Keratinocyte (primary cell): ENCODE measurements at regions not wholly inside any gene's neighbourhood (a gene's known extent, or its start where the extent isn't known, plus 50 kb on each side); places are given as distances from the start of the nearest gene placed in this dataset.

Source experiments
- DNase-seq: peaks from one replicate; pipeline ENCODE4 v3.0.0-alpha.2; 2011; ENCODE audit warnings: low read depth, missing footprints, low spot score
- FAIRE-seq: peaks from 2 replicates; lab custom pipeline; 2011; peaks lifted over from hg19 to GRCh38; lab: Jason Lieb, UNC
- H2AFZ ChIP-seq: 2 replicates; pipeline ENCODE4 v1.6.0; 2012; ENCODE audit warnings: low read length, control low read depth, inconsistent platforms; ENCODE audit not compliant: control insufficient read depth
- H3K27ac ChIP-seq: 2 replicates; pipeline ENCODE4 v1.5.1; 2011; ENCODE audit warnings: low read length; ENCODE audit not compliant: control insufficient read depth, insufficient read depth
- H3K27me3 ChIP-seq: 3 replicates; pipeline ENCODE4 v1.6.0; 2011; ENCODE audit warnings: low read length; ENCODE audit not compliant: control insufficient read depth, insufficient read depth; ENCODE audit errors: extremely low read depth
- H3K36me3 ChIP-seq, 2 experiments: 2 replicates in 1 of 2; 3 replicates in 1 of 2; pipeline ENCODE4 v1.5.1; 2011; ENCODE audit warnings: low read length in 2 of 2, mild to moderate bottlenecking in 1 of 2; ENCODE audit not compliant: control insufficient read depth in 2 of 2, insufficient read depth in 2 of 2; ENCODE audit errors: extremely low read depth in 1 of 2
- H3K4me1 ChIP-seq: 3 replicates; pipeline ENCODE4 v1.5.1; 2011; ENCODE audit warnings: low read length; ENCODE audit not compliant: control insufficient read depth, insufficient read depth; ENCODE audit errors: extremely low read depth
- H3K4me2 ChIP-seq: 3 replicates; pipeline ENCODE4 v1.6.0; 2011; ENCODE audit warnings: low read depth, low read length; ENCODE audit not compliant: control insufficient read depth, insufficient read depth; ENCODE audit errors: extremely low read depth
- H3K4me3 ChIP-seq, 3 experiments: fragments of 200-600 bp in 1 of 3; sonication (generic) in 1 of 3; 2 replicates in 2 of 3; 3 replicates in 1 of 3; pipeline ENCODE4 v1.5.1; 2011 to 2016; ENCODE audit warnings: low read length in 3 of 3, mild to moderate bottlenecking in 3 of 3, control low read depth in 2 of 3, inconsistent platforms in 1 of 3, low read depth in 1 of 3, mixed read lengths in 1 of 3, mixed run types in 1 of 3, moderate library complexity in 1 of 3; ENCODE audit not compliant: control insufficient read depth in 2 of 3, insufficient read depth in 2 of 3; ENCODE audit errors: extremely low read depth in 1 of 3
- H3K79me2 ChIP-seq: 2 replicates; pipeline ENCODE4 v1.6.0; 2012; ENCODE audit warnings: low read length; ENCODE audit not compliant: control insufficient read depth, insufficient read depth
- H3K9ac ChIP-seq: 3 replicates; pipeline ENCODE4 v1.6.0; 2011; ENCODE audit warnings: low read length; ENCODE audit not compliant: control insufficient read depth, insufficient read depth; ENCODE audit errors: extremely low read depth
- H3K9me1 ChIP-seq: 3 replicates; pipeline ENCODE4 v1.6.0; 2011; ENCODE audit warnings: low read length; ENCODE audit not compliant: control insufficient read depth, insufficient read depth; ENCODE audit errors: extremely low read depth
- H3K9me3 ChIP-seq: 2 replicates; pipeline ENCODE4 v1.5.1; 2012; ENCODE audit warnings: low read depth, low read length; ENCODE audit not compliant: control insufficient read depth
- H4K20me1 ChIP-seq: 3 replicates; pipeline ENCODE4 v1.6.0; 2011; ENCODE audit warnings: low read length; ENCODE audit not compliant: control insufficient read depth, insufficient read depth; ENCODE audit errors: extremely low read depth
- CTCF ChIP-seq, 3 experiments: IDR thresholded peaks in 1 of 3; conservative IDR thresholded peaks in 1 of 3; optimal IDR thresholded peaks in 1 of 3; 2 replicates in 2 of 3; 3 replicates in 1 of 3; pipeline versions ENCODE3 to v1.5.1; 2011; ENCODE audit warnings: low read length in 3 of 3, mild to moderate bottlenecking in 3 of 3, moderate library complexity in 2 of 3, control low read depth in 1 of 3, inconsistent platforms in 1 of 3; ENCODE audit not compliant: insufficient read depth in 2 of 3; ENCODE audit errors: extremely low read depth in 1 of 3
- EZH2 ChIP-seq: IDR thresholded peaks from one replicate; pipeline ENCODE4 v1.6.1; 2012; ENCODE audit warnings: inconsistent platforms, mild to moderate bottlenecking, low read length, moderate library complexity
- dilution Hi-C: fragments of 300-500 bp; cut with MboI; formaldehyde crosslinking; loops from one replicate; pipeline ENCODE4 v1.7.0; 2020; ENCODE audit warnings: low sequenced_read_pairs; ENCODE audit not compliant: extremely low pct_ligation_motif_present

- Histone ChIP-seq H3K4me3 (no peak overlapping the region), H3K9me3 (no peaks in the 10 kb centered on the region), H2AFZ (no peak overlapping the region), H3K4me1 (no peaks in the 10 kb centered on the region), H3K9me1 (no peaks in the 10 kb centered on the region), H4K20me1 (no peaks in the 10 kb centered on the region), H3K27ac (no peak overlapping the region), H3K9ac (no peak overlapping the region), H3K27me3 (no peaks in the 10 kb centered on the region), H3K36me3 (no peaks in the 10 kb centered on the region), H3K4me2 (no peak overlapping the region), H3K79me2 (no peaks in the 10 kb centered on the region)
- no peak for FAIRE-seq
- TF ChIP-seq EZH2 (no peak), CTCF (optimal IDR thresholded peaks at IDR 0.05 in 1 of 3, IDR thresholded peaks at IDR 0.05 in 1 of 3, conservative IDR thresholded peaks at IDR 0.05 in 1 of 3; ENCODE audit: extremely low read depth in 1 of 3, insufficient read depth in 2 of 3, low read length in 3 of 3) (no peak)
- DNase-seq: no peak
- dilution Hi-C loops: no loop called here
These were observed 235.8 kb downstream of the HAPSTR1 start for GRCh38 chr16:9327253-9327652.

GRCh38 chr16:9328411-9328810, 237.0 kb downstream of the HAPSTR1 start:
- dilution Hi-C loops: no loop called here
- TF ChIP-seq CTCF (optimal IDR thresholded peaks at IDR 0.05 in 1 of 3, IDR thresholded peaks at IDR 0.05 in 1 of 3, conservative IDR thresholded peaks at IDR 0.05 in 1 of 3; ENCODE audit: extremely low read depth in 1 of 3, insufficient read depth in 2 of 3, low read length in 3 of 3): no peak
- no peak for TF ChIP-seq EZH2
- no peak for FAIRE-seq

More at GRCh38 chr16:9328411-9328810, 237.0 kb downstream of the HAPSTR1 start:
- no peak overlapping the region for H3K4me2 ChIP-seq
- no peaks in the 10 kb centered on the region for H3K79me2 ChIP-seq
- no peak overlapping the region for H3K4me3 ChIP-seq
- no peaks in the 10 kb centered on the region for H3K36me3 ChIP-seq
- no peaks in the 10 kb centered on the region for H3K27me3 ChIP-seq
- no peak for DNase-seq
- H3K9ac ChIP-seq: no peak overlapping the region
- no peaks in the 10 kb centered on the region for H4K20me1 ChIP-seq
- no peaks in the 10 kb centered on the region for H3K4me1 ChIP-seq
- H3K27ac ChIP-seq: no peak overlapping the region
- H2AFZ ChIP-seq: no peak overlapping the region
- no peaks in the 10 kb centered on the region for H3K9me1 ChIP-seq
- H3K9me3 ChIP-seq: no peaks in the 10 kb centered on the region
